ENCODE measurements at regions not wholly inside any gene's neighbourhood (a gene's known extent, or its start where the extent isn't known, plus 50 kb on each side); places are given as distances from the start of the nearest gene placed in this dataset.

DNA sequence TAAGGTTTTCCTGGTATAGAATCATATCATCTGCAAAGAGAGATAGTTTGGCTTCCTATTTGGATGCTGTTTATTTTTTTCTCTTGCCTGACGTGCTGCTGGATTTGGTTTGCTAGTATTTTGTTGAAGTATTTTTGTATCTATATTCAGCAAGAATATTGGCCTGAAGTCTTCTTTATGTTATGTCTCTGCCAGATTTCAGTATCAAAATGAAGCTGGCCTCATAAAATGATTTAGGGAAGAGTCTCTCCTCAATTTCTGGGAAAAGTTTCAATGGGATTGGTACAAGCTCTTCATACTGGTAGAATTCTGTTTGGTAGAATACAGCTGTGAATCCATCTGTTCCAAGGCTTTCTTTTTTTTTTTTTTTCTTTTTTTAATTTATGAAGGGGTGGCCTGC, 799.0 kb upstream of the TYRP1 start:
- Histone ChIP-seq H3K9me1 (ENCODE audit: insufficient read depth, low read length) (no peaks in the 10 kb centered on the region), H3K9ac (ENCODE audit: low read depth, low read length) (no peak overlapping the region), H2AK9ac (replicated peaks; ENCODE audit: low read depth, low read length, poor library complexity) (no peak overlapping the region), H3K27ac (ENCODE audit: insufficient read depth, low read length) (no peak overlapping the region), H3K56ac (ENCODE audit: extremely low read depth, insufficient read depth, low read length) (no peak overlapping the region), H3K4me2 (ENCODE audit: low read depth, low read length) (no peak overlapping the region), H3K27me3 (ENCODE audit: control insufficient read depth, insufficient read depth, low read length) (no peaks in the 10 kb centered on the region), H3K79me1 (ENCODE audit: low read depth in 1 of 2, low read length in 2 of 2) (no peaks in the 10 kb centered on the region), H4K8ac (ENCODE audit: low read depth in 2 of 2, low read length in 2 of 2) (no peak overlapping the region), H3K4me1 (ENCODE audit: control insufficient read depth, insufficient read depth, low read length) (no peaks in the 10 kb centered on the region), H3K4me3 (ENCODE audit: insufficient read depth, low read depth, low read length) (no peak overlapping the region), H2AK5ac (ENCODE audit: low read depth, low read length) (no peak overlapping the region), H4K20me1 (ENCODE audit: insufficient read depth, low read length) (no peaks in the 10 kb centered on the region), H3K9me3 (ENCODE audit: control insufficient read depth, insufficient read depth, low read length) (peaks cover 3% of the 10 kb centered on the region; the same call in 1 of the 2 replicates), H3K36me3 (ENCODE audit: control insufficient read depth, insufficient read depth, low read length) (no peaks in the 10 kb centered on the region), H2BK120ac (ENCODE audit: low read depth, low read length) (no peak overlapping the region), H3K4ac (ENCODE audit: low read depth, low read length) (no peak overlapping the region), H4K91ac (ENCODE audit: insufficient read depth, low read depth, low read length) (no peak overlapping the region), H3K14ac (replicated peaks; ENCODE audit: low read depth, low read length) (no peak overlapping the region), H2AFZ (replicated peaks; ENCODE audit: low read length, poor library complexity) (no peak overlapping the region), H3K23ac (ENCODE audit: low read depth, low read length) (no peak overlapping the region), H2BK5ac (ENCODE audit: low read depth, low read length, poor library complexity, severe bottlenecking) (no peak overlapping the region), H4K5ac (ENCODE audit: low read depth, low read length) (no peak overlapping the region), H2BK15ac (ENCODE audit: low read depth, low read length) (no peak overlapping the region), H3K18ac (ENCODE audit: low read depth, low read length) (no peak overlapping the region), H2BK20ac (ENCODE audit: low read depth, low read length) (no peak overlapping the region)
- DNase-seq (no peak), ATAC-seq (ENCODE audit: low read depth) (no peak)
- ChIA-PET CTCF (no interaction called here), POLR2A (ENCODE audit: unreplicated experiment) (no interaction called here)
- TF ChIP-seq FOS (IDR thresholded peaks at IDR 0.05; ENCODE audit: low read depth, low read length) (no peak), SMC3 (IDR thresholded peaks at IDR 0.05; ENCODE audit: low read depth, low read length) (no peak), RCOR1 (IDR thresholded peaks at IDR 0.05; ENCODE audit: insufficient replicate concordance, low read length) (no peak), MAZ (IDR thresholded peaks at IDR 0.05; ENCODE audit: borderline replicate concordance, low read depth, low read length) (no peak), POLR2A (IDR thresholded peaks at IDR 0.05; ENCODE audit: low read depth, low read length) (no peak), RAD21 (IDR thresholded peaks at IDR 0.05; ENCODE audit: low read length) (no peak), MXI1 (IDR thresholded peaks at IDR 0.05; ENCODE audit: borderline replicate concordance, low read depth, low read length) (no peak), NFE2L2 (IDR thresholded peaks at IDR 0.05; ENCODE audit: low read depth, low read length) (no peak), RFX5 (IDR thresholded peaks at IDR 0.05; ENCODE audit: low read depth, low read length) (no peak), CEBPB (IDR thresholded peaks at IDR 0.05; ENCODE audit: low read depth, low read length) (no peak), CHD1 (IDR thresholded peaks at IDR 0.05; ENCODE audit: low read depth, low read length) (no peak), MAFK (IDR thresholded peaks at IDR 0.05; ENCODE audit: low read depth, low read length) (no peak)
- TF ChIP-seq, protein P1, sequence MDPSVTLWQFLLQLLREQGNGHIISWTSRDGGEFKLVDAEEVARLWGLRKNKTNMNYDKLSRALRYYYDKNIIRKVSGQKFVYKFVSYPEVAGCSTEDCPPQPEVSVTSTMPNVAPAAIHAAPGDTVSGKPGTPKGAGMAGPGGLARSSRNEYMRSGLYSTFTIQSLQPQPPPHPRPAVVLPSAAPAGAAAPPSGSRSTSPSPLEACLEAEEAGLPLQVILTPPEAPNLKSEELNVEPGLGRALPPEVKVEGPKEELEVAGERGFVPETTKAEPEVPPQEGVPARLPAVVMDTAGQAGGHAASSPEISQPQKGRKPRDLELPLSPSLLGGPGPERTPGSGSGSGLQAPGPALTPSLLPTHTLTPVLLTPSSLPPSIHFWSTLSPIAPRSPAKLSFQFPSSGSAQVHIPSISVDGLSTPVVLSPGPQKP (IDR thresholded peaks at IDR 0.05; ENCODE audit: borderline replicate concordance, low read depth, low read length), result no peak
- TF ChIP-seq, protein P2, sequence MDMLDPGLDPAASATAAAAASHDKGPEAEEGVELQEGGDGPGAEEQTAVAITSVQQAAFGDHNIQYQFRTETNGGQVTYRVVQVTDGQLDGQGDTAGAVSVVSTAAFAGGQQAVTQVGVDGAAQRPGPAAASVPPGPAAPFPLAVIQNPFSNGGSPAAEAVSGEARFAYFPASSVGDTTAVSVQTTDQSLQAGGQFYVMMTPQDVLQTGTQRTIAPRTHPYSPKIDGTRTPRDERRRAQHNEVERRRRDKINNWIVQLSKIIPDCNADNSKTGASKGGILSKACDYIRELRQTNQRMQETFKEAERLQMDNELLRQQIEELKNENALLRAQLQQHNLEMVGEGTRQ (IDR thresholded peaks at IDR 0.05; ENCODE audit: low read depth, low read length), result no peak
- TF ChIP-seq, protein P3, sequence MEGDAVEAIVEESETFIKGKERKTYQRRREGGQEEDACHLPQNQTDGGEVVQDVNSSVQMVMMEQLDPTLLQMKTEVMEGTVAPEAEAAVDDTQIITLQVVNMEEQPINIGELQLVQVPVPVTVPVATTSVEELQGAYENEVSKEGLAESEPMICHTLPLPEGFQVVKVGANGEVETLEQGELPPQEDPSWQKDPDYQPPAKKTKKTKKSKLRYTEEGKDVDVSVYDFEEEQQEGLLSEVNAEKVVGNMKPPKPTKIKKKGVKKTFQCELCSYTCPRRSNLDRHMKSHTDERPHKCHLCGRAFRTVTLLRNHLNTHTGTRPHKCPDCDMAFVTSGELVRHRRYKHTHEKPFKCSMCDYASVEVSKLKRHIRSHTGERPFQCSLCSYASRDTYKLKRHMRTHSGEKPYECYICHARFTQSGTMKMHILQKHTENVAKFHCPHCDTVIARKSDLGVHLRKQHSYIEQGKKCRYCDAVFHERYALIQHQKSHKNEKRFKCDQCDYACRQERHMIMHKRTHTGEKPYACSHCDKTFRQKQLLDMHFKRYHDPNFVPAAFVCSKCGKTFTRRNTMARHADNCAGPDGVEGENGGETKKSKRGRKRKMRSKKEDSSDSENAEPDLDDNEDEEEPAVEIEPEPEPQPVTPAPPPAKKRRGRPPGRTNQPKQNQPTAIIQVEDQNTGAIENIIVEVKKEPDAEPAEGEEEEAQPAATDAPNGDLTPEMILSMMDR (conservative IDR thresholded peaks at IDR 0.05; ENCODE audit: low read depth, low read length), result no peak
- in situ Hi-C loops (cut with MboI; ENCODE audit: low sequenced_read_pairs) (no loop called here), intact Hi-C loops (cut with micrococcal nuclease) (no loop called here), dilution Hi-C loops (cut with HindIII; ENCODE audit: low sequenced_read_pairs, unreplicated experiment) (no loop called here)
- WGBS, 2 experiments (ENCODE audit: extremely low coverage in 2 of 2, insufficient read length in 1 of 2), result no CpG with 5 or more reads among the region's 1 CpG
- BruUV-seq (replicated peaks), result no TSS peak

Measured in IMR-90 (cell line).